Upper lobe of left lung (tissue), 6 donors: ENCODE measurements at regions not wholly inside any gene's neighbourhood (a gene's known extent, or its start where the extent isn't known, plus 50 kb on each side); places are given as distances from the start of the nearest gene placed in this dataset.
"Not testable (repeated sequence)": the region's sequence is repeated elsewhere in the genome, so short reads cannot be mapped to it uniquely, and the experiment has no call there.

Experiments
- ATAC-seq, 2 donors: fragments of 200-7000 bp; cut with Tn5 transposase; one replicate each; pipeline ENCODE4 v1.9.1; 2022; ENCODE audit warnings: mild to moderate bottlenecking in 2 of 2, moderate library complexity in 2 of 2; ENCODE audit not compliant: low FRiP score in 2 of 2
- DNase-seq, 2 donors: peaks; one replicate each; pipeline ENCODE4 v3.0.0-alpha.2; 2019 to 2020
- H3K27ac ChIP-seq, 4 donors: fragments of 200-600 bp; sonication (generic); one replicate each; pipeline ENCODE4 v1.5.1; 2016 to 2019
- H3K27me3 ChIP-seq, 4 donors: fragments of 200-600 bp; sonication (generic); one replicate each; pipeline ENCODE4 v1.5.1; 2017 to 2019
- H3K36me3 ChIP-seq, 4 donors: fragments of 200-600 bp; sonication (generic); one replicate each; pipeline ENCODE4 v1.5.1; 2016 to 2019
- H3K4me1 ChIP-seq, 4 donors: fragments of 200-600 bp; sonication (generic); one replicate each; pipeline ENCODE4 v1.5.1; 2018 to 2019
- H3K4me3 ChIP-seq, 4 donors: fragments of 200-600 bp; sonication (generic); one replicate each; pipeline ENCODE4 v1.5.1; 2017 to 2019; ENCODE audit warnings: mild to moderate bottlenecking in 2 of 4, moderate library complexity in 1 of 4
- H3K9me3 ChIP-seq, 4 donors: fragments of 200-600 bp; sonication (generic); one replicate each; pipeline ENCODE4 v1.5.1; 2018 to 2019
- WGBS, 2 donors: methylation state at CpG; one replicate each; pipeline ENCODE4 v1.1.5; 2017 to 2018; 5-methylcytosine and 5-hydroxymethylcytosine counted together
- donor health status: DM: no; HTN: no; CAD: no; lungs with moderate emphysema.
- donor health status: DM: no; HTN: yes; CAD: no; lungs with severe emphysema.

GRCh38 chr2:111395350-111396128 is 274.8 kb downstream of the BCL2L11 start:
- DNase-seq, H3K36me3 ChIP-seq, H3K4me1 ChIP-seq, H3K9me3 ChIP-seq, H3K27me3 ChIP-seq, H3K27ac ChIP-seq, H3K4me3 ChIP-seq: not testable (repeated sequence)
- WGBS, 2 donors = 40 to 53% methylated on average over 6 of the region's 10 CpGs
- ATAC-seq = peak in 1 of 2 donors; percentile 76

GRCh38 chr2:111400598-111401253 is 280.0 kb downstream of the BCL2L11 start:
- H3K27ac ChIP-seq, H3K4me1 ChIP-seq, DNase-seq, H3K36me3 ChIP-seq, H3K4me3 ChIP-seq, H3K27me3 ChIP-seq, H3K9me3 ChIP-seq: not testable (repeated sequence)
- peak in 1 of 2 donors; percentile 38 for ATAC-seq
- 53 to 75% methylated on average over 3 of the region's 3 CpGs for WGBS, 2 donors

DNA sequence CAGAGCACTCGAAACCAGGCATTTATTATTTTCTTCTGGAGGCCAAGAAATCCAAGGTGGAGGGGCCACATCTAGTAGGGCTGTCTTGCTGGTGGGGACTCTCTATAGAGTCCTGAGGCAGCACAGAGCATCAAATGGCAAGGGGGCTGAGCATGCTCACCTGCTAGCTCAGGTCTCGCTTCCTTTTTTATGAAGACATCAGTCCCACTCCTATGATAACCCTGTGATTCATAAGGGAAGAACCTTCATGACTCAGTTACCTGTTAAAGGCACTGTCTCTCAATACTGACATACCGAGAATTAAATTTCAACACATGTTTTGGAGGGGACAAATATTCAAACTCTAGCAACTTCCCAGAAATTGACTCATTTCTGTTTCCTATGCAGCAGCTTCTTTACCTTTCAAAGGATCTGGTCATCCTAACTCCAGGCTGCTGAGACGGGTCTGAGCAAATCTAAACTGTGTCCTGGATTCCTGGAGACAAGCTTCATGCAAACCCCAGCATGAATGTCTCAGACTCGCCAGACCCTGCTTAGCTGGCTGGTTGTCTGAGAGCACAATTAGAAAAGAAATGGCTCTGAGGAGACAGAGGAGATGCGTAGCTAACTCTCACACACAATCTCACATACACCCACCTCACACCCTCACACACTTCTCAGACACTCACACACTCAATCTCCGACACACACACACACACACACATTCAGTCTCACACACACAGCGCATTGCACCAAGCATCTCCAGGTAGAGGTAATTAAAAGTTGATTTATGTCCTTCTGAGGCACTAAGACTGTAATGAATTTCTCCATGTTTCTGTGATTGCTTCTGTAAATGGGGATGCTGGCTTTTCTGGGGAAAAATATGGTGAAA is 280.8 kb downstream of the BCL2L11 start:
- not testable (repeated sequence) for ATAC-seq, H3K4me3 ChIP-seq, H3K4me1 ChIP-seq, H3K9me3 ChIP-seq, DNase-seq, H3K27ac ChIP-seq, H3K36me3 ChIP-seq, H3K27me3 ChIP-seq
- WGBS, 2 donors = 95 to 98% methylated on average over 4 of the region's 8 CpGs

GRCh38 chr2:111402450-111402849 is 281.7 kb downstream of the BCL2L11 start:
- H3K27ac ChIP-seq, H3K36me3 ChIP-seq, H3K9me3 ChIP-seq, H3K4me1 ChIP-seq, DNase-seq, H3K27me3 ChIP-seq, H3K4me3 ChIP-seq, ATAC-seq: not testable (repeated sequence)

- H3K4me1 ChIP-seq, H3K27me3 ChIP-seq, DNase-seq, ATAC-seq, H3K9me3 ChIP-seq, H3K4me3 ChIP-seq, H3K36me3 ChIP-seq, H3K27ac ChIP-seq: not testable (repeated sequence)
- WGBS, 2 donors = 53 to 79% methylated on average over 2 of the region's 2 CpGs
Observed at GRCh38 chr2:111403287-111403686, 282.6 kb downstream of the BCL2L11 start.

GRCh38 chr2:111406616-111407015 is 285.9 kb downstream of the BCL2L11 start:
- not testable (repeated sequence) for H3K27ac ChIP-seq, H3K4me1 ChIP-seq, H3K4me3 ChIP-seq, ATAC-seq, H3K36me3 ChIP-seq, H3K27me3 ChIP-seq, DNase-seq, H3K9me3 ChIP-seq
- no CpG with 5 or more reads among the region's 1 CpG for WGBS, 2 donors

DNA sequence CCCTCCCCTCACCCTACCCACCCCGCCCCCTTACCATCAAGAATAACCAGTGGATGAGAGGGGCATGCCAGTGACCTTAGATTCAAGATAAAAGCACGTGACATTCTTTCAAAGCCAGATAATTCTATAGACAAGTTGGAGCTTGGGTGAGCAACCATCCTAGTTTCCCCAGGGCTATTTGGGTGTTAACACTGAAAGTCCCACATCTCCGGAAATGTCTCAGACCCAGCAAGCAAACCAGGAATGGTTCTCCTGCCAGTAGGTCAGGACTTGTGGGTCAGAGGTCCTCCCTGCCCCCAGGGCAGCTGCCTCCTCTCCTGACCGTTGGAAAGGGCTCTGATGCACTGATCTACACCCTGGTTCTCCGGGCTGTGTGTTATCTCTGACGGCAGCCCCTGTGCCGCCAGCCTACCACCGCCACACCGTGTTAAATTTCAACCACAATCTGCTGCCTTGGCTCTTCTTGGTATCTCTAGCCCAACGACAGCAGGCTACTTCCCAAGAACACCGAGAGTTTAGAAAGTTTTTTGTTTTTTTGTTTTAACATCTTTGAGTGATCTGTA is 287.0 kb downstream of the BCL2L11 start:
- not testable (repeated sequence) for DNase-seq, H3K27ac ChIP-seq, H3K9me3 ChIP-seq, H3K4me1 ChIP-seq, ATAC-seq, H3K27me3 ChIP-seq, H3K36me3 ChIP-seq, H3K4me3 ChIP-seq
- 60% methylated on average over 1 of the region's 11 CpGs; no CpG with 5 or more reads in 1 of the 2 donors for WGBS, 2 donors

DNA sequence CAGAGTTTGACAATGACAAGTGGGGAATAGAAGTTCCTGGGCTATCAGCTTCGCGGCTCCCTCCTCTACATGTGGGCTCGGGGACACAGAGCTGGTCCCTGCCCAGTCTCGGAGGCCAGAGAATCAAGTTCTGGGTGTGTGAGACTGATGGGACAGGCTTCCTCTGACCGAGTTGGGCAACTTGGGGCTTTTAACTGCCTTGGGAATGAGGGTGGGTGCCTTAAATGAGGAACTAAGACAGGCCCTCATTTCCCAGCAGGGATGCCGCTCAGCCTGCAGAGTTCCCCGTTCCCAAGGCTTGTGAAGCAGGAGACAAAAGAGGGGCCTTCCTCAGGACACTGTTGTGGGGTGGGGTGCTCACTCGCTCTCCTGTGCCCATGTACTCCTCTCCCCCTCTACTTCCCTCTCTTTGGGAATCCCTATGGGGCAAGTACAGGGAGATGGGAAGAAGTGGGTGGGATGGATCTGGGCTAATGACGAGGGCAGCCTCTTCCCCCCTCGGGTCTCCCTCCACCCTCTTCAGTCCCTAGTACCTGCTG is 290.2 kb downstream of the BCL2L11 start:
- H3K27ac ChIP-seq, H3K4me3 ChIP-seq, H3K36me3 ChIP-seq, DNase-seq, H3K27me3 ChIP-seq, H3K4me1 ChIP-seq, H3K9me3 ChIP-seq: not testable (repeated sequence)
- WGBS, 2 donors = 80% methylated on average over 1 of the region's 10 CpGs; no CpG with 5 or more reads in 1 of the 2 donors
- ATAC-seq = peak in 1 of 2 donors; percentile 56

DNA sequence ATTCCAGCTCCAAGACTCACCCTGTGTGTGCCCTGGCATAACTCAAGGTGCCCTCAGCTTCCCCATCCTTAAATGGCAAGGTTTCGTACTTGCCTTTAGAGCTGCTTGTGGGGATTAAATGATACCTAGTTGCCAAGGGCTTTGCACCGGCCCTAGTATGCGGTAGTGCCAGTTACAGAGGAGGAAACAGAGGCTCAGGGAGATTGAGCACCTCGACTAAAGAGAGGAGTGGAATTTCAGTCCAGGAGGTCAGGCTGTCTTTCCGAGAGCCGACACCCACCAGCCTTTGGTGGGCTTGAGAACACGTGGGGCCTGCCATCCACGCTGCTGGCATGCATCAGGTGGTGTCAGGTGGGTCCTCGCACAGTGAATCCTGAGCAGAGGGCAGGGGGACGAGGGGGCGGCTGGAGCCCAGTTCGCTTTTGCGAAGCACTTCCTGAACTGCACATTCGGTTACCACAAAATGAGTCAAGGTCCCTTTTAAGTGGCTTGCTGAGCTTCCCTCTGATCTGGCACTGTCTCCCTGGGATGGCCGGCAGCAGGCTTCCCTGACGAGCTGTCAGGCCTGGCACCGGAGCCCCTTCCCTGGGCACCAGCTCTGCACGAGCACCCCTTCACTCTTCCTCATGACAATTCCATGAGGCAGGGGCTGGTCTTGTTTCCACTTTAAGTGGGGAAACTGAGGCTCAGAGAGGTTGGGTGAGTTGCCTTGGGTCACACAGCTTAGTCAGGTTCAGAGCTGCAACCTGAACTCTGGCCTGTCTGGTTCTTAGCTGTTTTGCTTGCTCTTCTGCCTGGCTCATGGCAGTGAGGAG is 291.4 kb downstream of the BCL2L11 start:
- H3K4me3 ChIP-seq, H3K27me3 ChIP-seq, H3K9me3 ChIP-seq, H3K4me1 ChIP-seq, H3K27ac ChIP-seq, H3K36me3 ChIP-seq, DNase-seq: not testable (repeated sequence)
- 72 to 76% methylated on average over 4 of the region's 18 CpGs for WGBS, 2 donors
- ATAC-seq = peak in 1 of 2 donors; percentile 9

DNA sequence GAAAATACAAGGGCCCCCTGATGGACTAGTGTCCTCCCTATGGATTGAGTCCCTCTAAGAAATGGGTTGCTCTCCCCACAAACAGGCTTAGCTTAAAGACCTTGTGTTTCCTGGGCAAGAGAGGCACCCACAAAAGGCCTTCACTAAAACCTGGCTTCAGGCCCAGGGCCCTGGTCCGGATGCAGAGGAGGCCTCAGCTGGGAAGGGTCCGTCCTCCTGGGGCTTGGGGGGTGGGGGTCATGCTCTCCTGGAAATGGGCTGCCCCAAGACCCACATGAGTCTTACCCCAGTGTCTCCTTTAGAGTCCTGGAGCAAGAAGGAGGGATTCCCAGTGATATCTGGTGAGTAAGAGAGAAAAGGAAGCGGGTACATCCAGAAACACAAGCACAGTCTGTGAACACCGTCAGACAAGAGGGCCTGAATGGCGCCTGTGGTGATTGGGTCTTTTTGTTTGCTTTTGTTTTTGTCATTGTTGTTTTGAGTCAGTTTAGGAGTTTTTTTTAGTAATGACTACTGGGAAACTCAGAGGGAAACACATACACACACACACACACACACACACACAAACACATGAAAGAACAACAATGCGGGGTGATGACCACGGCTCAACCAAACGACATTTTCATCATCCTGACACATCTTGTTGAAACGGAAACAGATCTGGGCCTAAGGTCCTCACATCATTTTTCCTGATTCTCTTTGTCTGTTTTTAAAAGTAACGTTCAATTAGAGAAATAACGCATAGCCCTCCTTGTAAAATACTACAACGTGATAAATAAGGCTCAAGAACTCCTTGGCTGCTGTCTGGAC is 292.3 kb downstream of the BCL2L11 start:
- H3K27ac ChIP-seq, H3K4me1 ChIP-seq, DNase-seq, H3K4me3 ChIP-seq, H3K27me3 ChIP-seq, ATAC-seq, H3K9me3 ChIP-seq, H3K36me3 ChIP-seq: not testable (repeated sequence)
- WGBS, 2 donors = 74 to 78% methylated on average over 10 to 12 of the region's 12 CpGs

DNA sequence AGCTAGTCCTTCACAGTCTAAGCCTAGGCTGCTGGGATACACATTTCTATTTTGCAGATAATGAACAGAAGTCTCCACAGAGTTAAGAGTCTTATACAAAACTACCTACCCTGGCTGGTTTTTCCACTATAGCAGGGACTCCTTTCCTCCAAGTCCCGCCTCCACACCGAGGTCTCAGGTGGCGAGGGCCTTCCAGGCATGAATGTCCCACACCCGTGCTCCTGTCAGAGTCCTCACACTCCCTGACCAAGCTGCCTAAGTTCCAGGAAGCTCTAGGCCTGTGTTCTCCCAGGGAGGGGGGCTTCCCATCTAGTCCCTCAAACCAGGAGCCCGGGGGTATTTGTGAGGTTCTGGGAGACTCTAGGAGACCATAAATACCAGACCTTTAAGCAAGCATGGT is 293.2 kb downstream of the BCL2L11 start:
- not testable (repeated sequence) for H3K27me3 ChIP-seq, H3K4me1 ChIP-seq, H3K4me3 ChIP-seq, H3K36me3 ChIP-seq, H3K27ac ChIP-seq, H3K9me3 ChIP-seq, ATAC-seq
- 75 to 76% methylated on average over 4 to 5 of the region's 5 CpGs for WGBS, 2 donors
- DNase-seq = peak in 1 of 2 donors; percentile 30
